ENCODE measurements at regions not wholly inside any gene's neighbourhood (a gene's known extent, or its start where the extent isn't known, plus 50 kb on each side); places are given as distances from the start of the nearest gene placed in this dataset.

- intact Hi-C loops (cut with micrococcal nuclease; ENCODE audit: unreplicated experiment) = no loop called here
- Mint-ChIP-seq H3K4me3 (ENCODE audit: unreplicated experiment) (no peak overlapping the region), H3K27me3 (ENCODE audit: insufficient read depth, unreplicated experiment) (peaks cover 2% of the 10 kb centered on the region), H3K36me3 (ENCODE audit: insufficient read depth, unreplicated experiment) (no peaks in the 10 kb centered on the region), H3K4me1 (ENCODE audit: low read depth, unreplicated experiment) (no peaks in the 10 kb centered on the region), H3K27ac (ENCODE audit: unreplicated experiment) (no peak overlapping the region), H3K9me3 (ENCODE audit: unreplicated experiment) (peaks cover under 1% of the 10 kb centered on the region)
- no TSS peak for BruUV-seq (replicated peaks)
- Histone ChIP-seq H3K9me3 (no peaks in the 10 kb centered on the region), H3K4me1 (no peaks in the 10 kb centered on the region), H3K36me3 (ENCODE audit: control insufficient read depth, insufficient read depth, low read length) (no peaks in the 10 kb centered on the region), H3K27me3 (replicated peaks; ENCODE audit: control insufficient read depth, insufficient read depth, low read length) (no peaks in the 10 kb centered on the region), H3K4me3 (ENCODE audit: low read depth, low read length) (no peak overlapping the region)
- no peak for DNase-seq
- TF ChIP-seq CTCF (IDR thresholded peaks at IDR 0.05; ENCODE audit: insufficient read depth in 1 of 2, low read depth in 1 of 2, low read length in 1 of 2, severe bottlenecking in 1 of 2, unreplicated experiment in 1 of 2) = no peak
- ChIA-PET POLR2A (no interaction called here), CTCF (no interaction called here)
These were observed 272.8 kb downstream of the LRIG3 start for GRCh38 chr12:58647495-58647894.

- intact Hi-C loops (cut with micrococcal nuclease; ENCODE audit: unreplicated experiment) = no loop called here
- no peak for TF ChIP-seq CTCF (IDR thresholded peaks at IDR 0.05; ENCODE audit: insufficient read depth in 1 of 2, low read depth in 1 of 2, low read length in 1 of 2, severe bottlenecking in 1 of 2, unreplicated experiment in 1 of 2)
- H3K4me1 ChIP-seq = no peaks in the 10 kb centered on the region
- ChIA-PET CTCF (no interaction called here), POLR2A (no interaction called here)
- Mint-ChIP-seq H3K4me3 (ENCODE audit: unreplicated experiment) (no peak overlapping the region), H3K27me3 (ENCODE audit: insufficient read depth, unreplicated experiment) (peaks cover 2% of the 10 kb centered on the region), H3K4me1 (ENCODE audit: low read depth, unreplicated experiment) (no peaks in the 10 kb centered on the region), H3K27ac (ENCODE audit: unreplicated experiment) (no peak overlapping the region), H3K36me3 (ENCODE audit: insufficient read depth, unreplicated experiment) (no peaks in the 10 kb centered on the region), H3K9me3 (ENCODE audit: unreplicated experiment) (peaks cover 7% of the 10 kb centered on the region)
- H3K9me3 ChIP-seq = no peaks in the 10 kb centered on the region
- H3K27me3 ChIP-seq (replicated peaks; ENCODE audit: control insufficient read depth, insufficient read depth, low read length) = no peaks in the 10 kb centered on the region
- DNase-seq = no peak
- no peaks in the 10 kb centered on the region for H3K36me3 ChIP-seq (ENCODE audit: control insufficient read depth, insufficient read depth, low read length)
- BruUV-seq (replicated peaks) = no TSS peak
- H3K4me3 ChIP-seq (ENCODE audit: low read depth, low read length) = no peak overlapping the region
These were observed 272.1 kb downstream of the LRIG3 start for GRCh38 chr12:58648176-58648575.

GRCh38 chr12:58651850-58652249 is 268.5 kb downstream of the LRIG3 start:
- no peak overlapping the region for H3K4me3 Mint-ChIP-seq (ENCODE audit: unreplicated experiment)
- intact Hi-C loops (cut with micrococcal nuclease; ENCODE audit: unreplicated experiment) = no loop called here

More at GRCh38 chr12:58651850-58652249, 268.5 kb downstream of the LRIG3 start:
- Mint-ChIP-seq H3K4me1 (ENCODE audit: low read depth, unreplicated experiment) (no peaks in the 10 kb centered on the region), H3K27me3 (ENCODE audit: insufficient read depth, unreplicated experiment) (peaks cover 2% of the 10 kb centered on the region), H3K36me3 (ENCODE audit: insufficient read depth, unreplicated experiment) (no peaks in the 10 kb centered on the region), H3K27ac (ENCODE audit: unreplicated experiment) (no peak overlapping the region), H3K9me3 (ENCODE audit: unreplicated experiment) (peaks cover 10% of the 10 kb centered on the region)
- DNase-seq = no peak
- CTCF ChIA-PET = no interaction called here
- BruUV-seq (replicated peaks) = no TSS peak
- no peak overlapping the region for H3K4me3 ChIP-seq (ENCODE audit: low read depth, low read length)
- no peaks in the 10 kb centered on the region for H3K27me3 ChIP-seq (replicated peaks; ENCODE audit: control insufficient read depth, insufficient read depth, low read length)
- POLR2A ChIA-PET = no interaction called here
- TF ChIP-seq CTCF (IDR thresholded peaks at IDR 0.05; ENCODE audit: insufficient read depth in 1 of 2, low read depth in 1 of 2, low read length in 1 of 2, severe bottlenecking in 1 of 2, unreplicated experiment in 1 of 2) = no peak
- peaks cover 3% of the 10 kb centered on the region; the same call in 1 of the 2 replicates for H3K9me3 ChIP-seq
- no peaks in the 10 kb centered on the region for H3K4me1 ChIP-seq
- H3K36me3 ChIP-seq (ENCODE audit: control insufficient read depth, insufficient read depth, low read length) = no peaks in the 10 kb centered on the region
